ENCODE measurements at regions not wholly inside any gene's neighbourhood (a gene's known extent, or its start where the extent isn't known, plus 50 kb on each side); places are given as distances from the start of the nearest gene placed in this dataset.

DNA sequence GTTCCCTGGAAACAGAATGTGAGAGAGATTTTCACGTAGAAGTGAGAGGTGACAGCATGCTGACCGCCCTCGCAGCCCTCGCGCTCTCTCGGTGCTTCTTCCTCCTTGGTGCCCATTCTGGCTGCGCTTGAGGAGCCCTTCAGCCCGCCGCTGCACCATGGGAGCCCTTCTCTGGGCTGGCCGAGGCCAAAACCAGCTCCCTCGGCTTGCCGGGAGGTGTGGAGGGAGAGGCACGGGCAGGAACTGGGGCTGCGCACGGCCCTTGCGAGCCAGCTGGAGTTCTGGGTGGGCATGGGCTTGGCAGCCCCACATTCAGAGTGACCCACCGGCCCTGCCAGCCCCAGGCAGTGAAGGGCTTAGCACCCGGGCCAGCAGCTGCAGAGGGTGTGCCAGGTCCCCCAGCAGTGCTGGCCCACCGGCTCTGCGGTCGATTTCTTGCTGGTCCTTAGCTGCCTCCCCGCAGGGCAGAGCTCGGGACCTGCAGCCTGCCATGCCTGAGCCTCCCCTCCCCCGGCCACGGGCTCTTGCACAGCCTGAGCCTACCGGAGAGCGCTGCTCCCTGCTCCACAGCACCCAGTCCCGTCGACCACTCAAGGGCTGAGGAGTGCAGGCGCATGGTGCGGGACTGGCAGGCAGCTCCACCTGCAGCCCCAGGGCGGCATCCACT lies 888.7 kb upstream of the ZWINT start:
- H3K27ac Mint-ChIP-seq (ENCODE audit: unreplicated experiment), result no peak overlapping the region
- H3K4me1 Mint-ChIP-seq (ENCODE audit: unreplicated experiment), result peaks cover 15% of the 10 kb centered on the region
- no peak for DNase-seq (ENCODE audit: low spot score)
- no peaks in the 10 kb centered on the region for H3K9me3 Mint-ChIP-seq (ENCODE audit: unreplicated experiment)
- H3K36me3 Mint-ChIP-seq (ENCODE audit: low read depth, unreplicated experiment), result no peaks in the 10 kb centered on the region
- H3K27me3 Mint-ChIP-seq (ENCODE audit: unreplicated experiment), result no peaks in the 10 kb centered on the region
- H3K4me3 Mint-ChIP-seq (ENCODE audit: unreplicated experiment), result no peak overlapping the region
- TF ChIP-seq, protein P1, sequence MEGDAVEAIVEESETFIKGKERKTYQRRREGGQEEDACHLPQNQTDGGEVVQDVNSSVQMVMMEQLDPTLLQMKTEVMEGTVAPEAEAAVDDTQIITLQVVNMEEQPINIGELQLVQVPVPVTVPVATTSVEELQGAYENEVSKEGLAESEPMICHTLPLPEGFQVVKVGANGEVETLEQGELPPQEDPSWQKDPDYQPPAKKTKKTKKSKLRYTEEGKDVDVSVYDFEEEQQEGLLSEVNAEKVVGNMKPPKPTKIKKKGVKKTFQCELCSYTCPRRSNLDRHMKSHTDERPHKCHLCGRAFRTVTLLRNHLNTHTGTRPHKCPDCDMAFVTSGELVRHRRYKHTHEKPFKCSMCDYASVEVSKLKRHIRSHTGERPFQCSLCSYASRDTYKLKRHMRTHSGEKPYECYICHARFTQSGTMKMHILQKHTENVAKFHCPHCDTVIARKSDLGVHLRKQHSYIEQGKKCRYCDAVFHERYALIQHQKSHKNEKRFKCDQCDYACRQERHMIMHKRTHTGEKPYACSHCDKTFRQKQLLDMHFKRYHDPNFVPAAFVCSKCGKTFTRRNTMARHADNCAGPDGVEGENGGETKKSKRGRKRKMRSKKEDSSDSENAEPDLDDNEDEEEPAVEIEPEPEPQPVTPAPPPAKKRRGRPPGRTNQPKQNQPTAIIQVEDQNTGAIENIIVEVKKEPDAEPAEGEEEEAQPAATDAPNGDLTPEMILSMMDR (IDR thresholded peaks at IDR 0.05; ENCODE audit: unreplicated experiment), result no peak

DNA sequence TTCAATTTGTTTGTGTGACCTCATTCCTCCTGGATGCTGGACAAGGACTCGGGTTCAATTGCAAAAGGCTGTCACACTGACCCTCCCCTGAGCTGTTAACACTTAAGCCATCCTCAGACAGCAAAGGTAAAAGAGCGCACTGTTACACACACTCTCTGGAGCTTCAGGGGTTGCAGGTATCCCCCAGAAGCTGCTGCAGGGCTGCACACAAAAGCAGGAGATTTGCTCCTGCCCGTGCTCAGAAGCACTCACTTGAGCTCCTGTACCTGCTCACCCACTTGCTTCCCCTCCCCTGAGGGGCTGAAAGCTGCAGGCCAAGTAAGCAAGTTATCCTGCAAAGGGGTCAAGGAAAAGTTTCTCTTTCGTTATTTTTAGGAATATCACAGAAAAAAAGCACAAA lies 886.2 kb upstream of the ZWINT start:
- Mint-ChIP-seq H3K27me3 (ENCODE audit: unreplicated experiment) (no peaks in the 10 kb centered on the region), H3K27ac (ENCODE audit: unreplicated experiment) (no peak overlapping the region), H3K9me3 (ENCODE audit: unreplicated experiment) (no peaks in the 10 kb centered on the region), H3K4me3 (ENCODE audit: unreplicated experiment) (no peak overlapping the region), H3K4me1 (ENCODE audit: unreplicated experiment) (peaks cover 2% of the 10 kb centered on the region), H3K36me3 (ENCODE audit: low read depth, unreplicated experiment) (no peaks in the 10 kb centered on the region)
- TF ChIP-seq, protein P1 (IDR thresholded peaks at IDR 0.05; ENCODE audit: unreplicated experiment), result no peak
- DNase-seq (ENCODE audit: low spot score), result no peak

DNA sequence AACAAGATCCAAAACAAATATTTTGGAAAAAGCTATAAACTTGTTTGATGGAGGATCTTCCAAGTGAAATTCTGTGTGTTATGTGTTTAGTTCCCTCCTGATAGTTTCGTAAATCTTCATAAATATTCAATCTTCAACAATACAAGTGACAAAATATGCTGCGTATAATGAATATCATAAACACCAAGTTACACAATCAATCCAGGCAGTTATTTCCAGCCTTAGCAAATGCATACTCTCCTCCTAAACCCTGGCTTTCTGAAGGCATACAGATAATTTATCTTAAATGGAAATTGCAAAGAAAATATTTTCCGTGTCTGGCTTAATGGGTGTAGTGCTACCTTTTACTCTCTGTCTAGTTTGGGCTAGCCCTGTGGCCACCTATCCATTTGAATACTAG lies 864.9 kb upstream of the ZWINT start:
- DNase-seq (ENCODE audit: low spot score), result no peak
- no peaks in the 10 kb centered on the region for H3K36me3 Mint-ChIP-seq (ENCODE audit: low read depth, unreplicated experiment)
- H3K27me3 Mint-ChIP-seq (ENCODE audit: unreplicated experiment), result peaks cover 3% of the 10 kb centered on the region
- no peaks in the 10 kb centered on the region for H3K9me3 Mint-ChIP-seq (ENCODE audit: unreplicated experiment)
- TF ChIP-seq, protein P1 (IDR thresholded peaks at IDR 0.05; ENCODE audit: unreplicated experiment), result no peak
- no peak overlapping the region for H3K4me3 Mint-ChIP-seq (ENCODE audit: unreplicated experiment)
- H3K4me1 Mint-ChIP-seq (ENCODE audit: unreplicated experiment), result no peaks in the 10 kb centered on the region
- no peak overlapping the region for H3K27ac Mint-ChIP-seq (ENCODE audit: unreplicated experiment)

DNA sequence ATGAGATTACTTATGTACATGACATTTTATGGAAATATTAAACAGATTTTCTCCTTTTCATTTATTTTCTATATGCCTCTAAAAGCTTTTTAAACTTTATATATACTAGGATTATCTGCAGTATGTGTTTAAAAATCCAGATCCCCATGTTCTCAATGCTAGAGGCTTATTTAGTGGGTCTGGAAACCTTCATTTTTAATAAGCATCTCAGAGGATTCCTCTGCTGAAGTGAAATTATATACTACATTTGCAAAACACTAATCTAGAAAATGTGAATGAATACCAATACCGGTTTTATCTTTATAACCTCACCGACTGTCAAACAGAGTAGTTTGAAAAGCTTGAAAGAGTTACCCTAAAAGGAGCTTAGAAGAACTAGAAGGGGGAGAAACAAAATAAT lies 863.8 kb upstream of the ZWINT start:
- Mint-ChIP-seq H3K36me3 (ENCODE audit: low read depth, unreplicated experiment) (no peaks in the 10 kb centered on the region), H3K9me3 (ENCODE audit: unreplicated experiment) (no peaks in the 10 kb centered on the region), H3K27me3 (ENCODE audit: unreplicated experiment) (peaks cover 3% of the 10 kb centered on the region), H3K4me1 (ENCODE audit: unreplicated experiment) (no peaks in the 10 kb centered on the region), H3K4me3 (ENCODE audit: unreplicated experiment) (no peak overlapping the region), H3K27ac (ENCODE audit: unreplicated experiment) (no peak overlapping the region)
- TF ChIP-seq, protein P1 (IDR thresholded peaks at IDR 0.05; ENCODE audit: unreplicated experiment), result no peak
- DNase-seq (ENCODE audit: low spot score), result no peak

DNA sequence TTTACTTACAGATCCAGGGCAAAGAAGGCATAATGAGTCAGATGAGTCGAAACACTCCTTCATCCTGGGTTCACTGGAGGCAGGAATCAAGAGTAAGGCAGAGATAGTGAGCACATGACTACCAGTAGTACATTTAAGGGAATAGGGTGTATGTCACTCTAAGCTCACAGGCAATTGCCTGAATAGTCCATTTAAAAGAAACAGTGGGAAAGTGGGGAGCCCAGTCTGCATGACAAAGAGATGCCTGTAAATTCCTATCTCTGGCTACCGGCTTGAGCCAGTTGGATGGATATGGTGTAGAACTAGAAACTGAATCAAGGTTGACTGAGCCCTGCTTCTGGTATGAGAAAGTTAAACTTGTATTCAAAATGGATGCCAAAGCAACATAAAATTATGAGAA lies 861.5 kb upstream of the ZWINT start:
- DNase-seq (ENCODE audit: low spot score), result no peak
- Mint-ChIP-seq H3K36me3 (ENCODE audit: low read depth, unreplicated experiment) (no peaks in the 10 kb centered on the region), H3K9me3 (ENCODE audit: unreplicated experiment) (no peaks in the 10 kb centered on the region), H3K4me3 (ENCODE audit: unreplicated experiment) (no peak overlapping the region), H3K27ac (ENCODE audit: unreplicated experiment) (no peak overlapping the region), H3K4me1 (ENCODE audit: unreplicated experiment) (peaks cover 3% of the 10 kb centered on the region), H3K27me3 (ENCODE audit: unreplicated experiment) (no peaks in the 10 kb centered on the region)
- TF ChIP-seq, protein P1 (IDR thresholded peaks at IDR 0.05; ENCODE audit: unreplicated experiment), result no peak

Data from endothelial cell (in vitro differentiated cells).